Testis (tissue), 2 donors: ENCODE measurements at regions not wholly inside any gene's neighbourhood (a gene's known extent, or its start where the extent isn't known, plus 50 kb on each side); places are given as distances from the start of the nearest gene placed in this dataset.

Experiments
- DNase-seq: peaks from one replicate; pipeline ENCODE4 v3.0.0-alpha.2; 2019
- H3K27ac ChIP-seq, 2 donors: fragments of 200-600 bp; sonication (generic); one replicate each; pipeline ENCODE4 v1.5.1; 2019
- H3K27me3 ChIP-seq: fragments of 200-600 bp; sonication (generic); one replicate; pipeline ENCODE4 v1.5.1; 2019
- H3K36me3 ChIP-seq: fragments of 200-600 bp; sonication (generic); one replicate; pipeline ENCODE4 v1.5.1; 2017; ENCODE audit warnings: low read depth; ENCODE audit errors: missing control alignments
- H3K4me1 ChIP-seq: fragments of 200-600 bp; sonication (generic); one replicate; pipeline ENCODE4 v1.5.1; 2019
- H3K4me3 ChIP-seq, 2 donors: fragments of 200-600 bp; sonication (generic); one replicate each; pipeline ENCODE4 v1.5.1; 2017 to 2019
- H3K9me3 ChIP-seq: fragments of 200-600 bp; sonication (generic); one replicate; pipeline ENCODE4 v1.5.1; 2017
- POLR2A ChIP-seq: fragments of 450-650 bp; IDR thresholded peaks from one replicate; pipeline ENCODE4 v1.6.1; 2017; ENCODE audit warnings: antibody characterized with exemption, mild to moderate bottlenecking, moderate library complexity
- whole genome bisulfite sequencing, 2 donors: methylation state at CpG; one replicate each; pipeline ENCODE4 v1.1.5; 2018; 5-methylcytosine and 5-hydroxymethylcytosine counted together
- intact Hi-C: fragments of 100-400 bp; cut with DNase I; formaldehyde crosslinking; loops from one replicate; pipeline ENCODE4 v1.15.1; 2023; ENCODE audit warnings: low total_unique reads
- TF ChIP-seq, protein P1 (sequence below), 3 experiments: fragments of 450-650 bp in 2 of 3; fragments of 200-600 bp in 1 of 3; sonication (generic) in 1 of 3; IDR thresholded peaks; one replicate each; pipeline ENCODE4 v1.5.1; 2016 to 2019; ENCODE audit warnings: antibody characterized with exemption in 3 of 3, mild to moderate bottlenecking in 2 of 3, moderate library complexity in 1 of 3

DNA sequence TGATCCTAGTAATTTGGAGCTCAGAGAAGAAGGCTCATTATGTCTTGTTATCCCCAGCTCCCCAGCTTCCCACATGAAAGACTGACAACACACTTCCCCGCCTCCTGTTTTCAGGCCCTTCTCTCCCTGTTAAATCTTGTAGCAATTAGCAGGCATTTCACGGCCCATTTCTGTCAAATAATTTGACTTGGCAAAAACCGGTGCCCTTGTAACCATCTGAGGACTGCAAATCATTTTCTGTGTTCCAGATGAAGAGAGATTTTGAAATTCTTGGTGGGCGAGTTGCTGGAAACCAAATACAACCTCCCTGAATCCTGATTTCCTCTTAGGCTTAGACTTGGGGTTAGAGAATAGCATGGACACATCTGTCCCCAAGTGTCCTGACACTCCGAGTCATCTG lies 109.7 kb downstream of the MSX2 start:
- no peaks in the 10 kb centered on the region for H3K36me3 ChIP-seq
- no peak overlapping the region for H3K27ac ChIP-seq
- WGBS, 2 donors, result 66 to 72% methylated on average over 5 of the region's 5 CpGs
- no peaks in the 10 kb centered on the region for H3K9me3 ChIP-seq
- H3K4me1 ChIP-seq, result no peaks in the 10 kb centered on the region
- DNase-seq, result no peak
- H3K4me3 ChIP-seq, result no peak overlapping the region
- no peaks in the 10 kb centered on the region for H3K27me3 ChIP-seq
- intact Hi-C loops, result no loop called here
- TF ChIP-seq, protein P1, sequence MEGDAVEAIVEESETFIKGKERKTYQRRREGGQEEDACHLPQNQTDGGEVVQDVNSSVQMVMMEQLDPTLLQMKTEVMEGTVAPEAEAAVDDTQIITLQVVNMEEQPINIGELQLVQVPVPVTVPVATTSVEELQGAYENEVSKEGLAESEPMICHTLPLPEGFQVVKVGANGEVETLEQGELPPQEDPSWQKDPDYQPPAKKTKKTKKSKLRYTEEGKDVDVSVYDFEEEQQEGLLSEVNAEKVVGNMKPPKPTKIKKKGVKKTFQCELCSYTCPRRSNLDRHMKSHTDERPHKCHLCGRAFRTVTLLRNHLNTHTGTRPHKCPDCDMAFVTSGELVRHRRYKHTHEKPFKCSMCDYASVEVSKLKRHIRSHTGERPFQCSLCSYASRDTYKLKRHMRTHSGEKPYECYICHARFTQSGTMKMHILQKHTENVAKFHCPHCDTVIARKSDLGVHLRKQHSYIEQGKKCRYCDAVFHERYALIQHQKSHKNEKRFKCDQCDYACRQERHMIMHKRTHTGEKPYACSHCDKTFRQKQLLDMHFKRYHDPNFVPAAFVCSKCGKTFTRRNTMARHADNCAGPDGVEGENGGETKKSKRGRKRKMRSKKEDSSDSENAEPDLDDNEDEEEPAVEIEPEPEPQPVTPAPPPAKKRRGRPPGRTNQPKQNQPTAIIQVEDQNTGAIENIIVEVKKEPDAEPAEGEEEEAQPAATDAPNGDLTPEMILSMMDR (IDR thresholded peaks at IDR 0.05), result no peak
- TF ChIP-seq POLR2A, result no peak

DNA sequence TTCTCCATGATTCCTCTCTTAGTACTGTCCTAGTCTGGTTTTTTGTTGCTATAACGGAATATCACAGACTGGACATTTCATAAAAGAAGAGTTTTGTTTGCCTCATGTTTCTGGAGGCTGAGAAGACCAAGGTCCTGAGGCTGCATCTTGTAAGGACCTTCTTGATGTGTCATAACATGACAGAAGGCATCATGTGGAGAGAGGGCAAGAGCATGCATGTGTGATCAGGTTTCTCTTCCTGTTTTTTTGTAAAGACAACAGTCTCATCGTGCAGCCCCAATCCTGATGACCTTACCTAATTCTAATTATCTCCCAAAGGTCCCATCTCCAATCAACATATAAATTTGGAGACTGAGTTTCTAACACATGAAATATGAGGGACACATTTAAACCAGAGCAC lies 108.4 kb downstream of the MSX2 start:
- Histone ChIP-seq H3K27ac (no peak overlapping the region), H3K27me3 (no peaks in the 10 kb centered on the region), H3K4me1 (no peaks in the 10 kb centered on the region), H3K9me3 (no peaks in the 10 kb centered on the region), H3K36me3 (no peaks in the 10 kb centered on the region), H3K4me3 (no peak overlapping the region)
- TF ChIP-seq POLR2A, result no peak
- TF ChIP-seq, protein P1 (IDR thresholded peaks at IDR 0.05), result no peak
- WGBS, 2 donors, result 71 to 72% methylated on average over 2 of the region's 2 CpGs
- DNase-seq, result no peak
- intact Hi-C loops, result no loop called here

DNA sequence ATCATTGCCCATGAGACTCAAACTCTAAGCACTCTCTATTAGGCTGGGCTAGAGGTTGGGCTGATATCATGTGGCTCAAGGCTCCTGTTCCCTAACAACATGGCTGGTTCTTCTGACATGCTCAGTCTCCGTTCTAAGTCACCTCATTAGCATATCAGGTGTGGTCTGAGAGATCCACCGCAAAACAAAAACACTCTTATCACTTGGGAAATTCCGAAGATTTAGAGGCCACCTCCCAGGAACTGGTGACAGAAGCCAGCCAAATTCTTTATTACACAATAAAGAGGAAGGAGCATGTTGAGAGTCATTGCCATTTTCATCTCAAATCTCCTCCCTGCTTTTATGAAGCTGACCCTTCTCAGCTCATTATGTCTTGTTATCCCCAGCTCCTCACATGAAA lies 107.6 kb downstream of the MSX2 start:
- TF ChIP-seq, protein P1 (IDR thresholded peaks at IDR 0.05), result no peak
- no peak for TF ChIP-seq POLR2A
- Histone ChIP-seq H3K9me3 (no peaks in the 10 kb centered on the region), H3K4me1 (no peaks in the 10 kb centered on the region), H3K4me3 (no peak overlapping the region), H3K27ac (no peak overlapping the region), H3K27me3 (no peaks in the 10 kb centered on the region), H3K36me3 (no peaks in the 10 kb centered on the region)
- intact Hi-C loops, result no loop called here
- WGBS, 2 donors, result 57 to 70% methylated on average over 3 of the region's 3 CpGs
- no peak for DNase-seq

DNA sequence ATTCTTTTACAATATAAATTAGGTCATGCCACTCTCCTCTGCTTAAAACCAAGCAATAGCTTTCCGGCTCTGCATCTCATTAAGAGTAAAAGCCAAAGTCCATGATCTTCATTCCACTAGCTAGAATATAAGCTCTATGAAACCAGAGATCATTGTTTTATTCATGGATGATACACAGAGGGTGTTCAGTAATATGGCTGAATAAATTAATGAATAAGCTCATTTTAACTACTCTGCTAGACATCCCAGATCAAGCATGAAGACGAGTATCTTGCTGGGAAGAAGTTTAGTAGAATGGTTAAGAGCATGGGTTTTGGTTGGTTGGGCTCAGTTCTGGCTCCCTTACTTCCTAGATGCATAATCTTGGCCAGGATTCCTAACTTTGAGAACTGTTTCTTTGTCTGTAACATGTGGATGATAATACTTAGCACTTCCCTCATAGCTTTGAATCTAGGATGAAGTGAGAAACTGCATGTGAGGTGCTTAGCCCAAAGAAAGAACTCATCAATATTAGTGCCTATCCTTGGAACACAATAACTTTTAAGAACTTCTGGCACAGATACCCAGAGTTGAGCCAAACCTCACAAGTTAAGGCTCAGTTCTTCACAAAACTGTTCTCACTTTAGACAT lies 106.8 kb downstream of the MSX2 start:
- H3K36me3 ChIP-seq, result no peaks in the 10 kb centered on the region
- H3K27me3 ChIP-seq, result no peaks in the 10 kb centered on the region
- intact Hi-C loops, result no loop called here
- H3K27ac ChIP-seq, result no peak overlapping the region
- WGBS, 2 donors, result 83 to 91% methylated on average over 2 of the region's 2 CpGs
- H3K9me3 ChIP-seq, result no peaks in the 10 kb centered on the region
- no peak for TF ChIP-seq POLR2A
- TF ChIP-seq, protein P1 (IDR thresholded peaks at IDR 0.05), result no peak
- H3K4me3 ChIP-seq, result no peak overlapping the region
- H3K4me1 ChIP-seq, result no peaks in the 10 kb centered on the region
- DNase-seq, result no peak

DNA sequence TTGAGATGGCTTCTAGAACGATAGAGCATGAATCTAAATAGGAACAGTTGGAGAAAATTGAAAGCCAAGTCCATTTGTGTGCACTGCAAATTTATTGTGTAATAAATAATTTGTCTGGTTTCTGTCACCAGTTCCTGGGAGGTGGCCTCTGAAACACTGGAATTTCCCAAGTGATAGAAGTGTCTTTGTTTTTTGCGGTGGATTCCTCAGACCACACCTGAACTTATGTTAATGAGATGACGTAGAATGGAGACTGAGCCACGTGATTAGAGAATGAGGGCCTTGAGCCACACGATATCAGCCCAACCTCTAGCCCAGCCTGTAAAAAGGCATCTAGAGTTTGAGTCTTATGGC lies 105.1 kb downstream of the MSX2 start:
- Histone ChIP-seq H3K27ac (no peak overlapping the region), H3K4me3 (no peak overlapping the region), H3K27me3 (no peaks in the 10 kb centered on the region), H3K9me3 (no peaks in the 10 kb centered on the region), H3K4me1 (no peaks in the 10 kb centered on the region), H3K36me3 (no peaks in the 10 kb centered on the region)
- DNase-seq, result no peak
- intact Hi-C loops, result no loop called here
- 75 to 80% methylated on average over 5 of the region's 5 CpGs for WGBS, 2 donors
- TF ChIP-seq, protein P1 (IDR thresholded peaks at IDR 0.05), result no peak
- no peak for TF ChIP-seq POLR2A
